Medulla oblongata (tissue), 1 donor: ENCODE measurements at regions not wholly inside any gene's neighbourhood (a gene's known extent, or its start where the extent isn't known, plus 50 kb on each side); places are given as distances from the start of the nearest gene placed in this dataset.
"Not testable (repeated sequence)": the region's sequence is repeated elsewhere in the genome, so short reads cannot be mapped to it uniquely, and the experiment has no call there.

Experiments used
- DNase-seq: peaks from one replicate; pipeline ENCODE4 v3.0.0-alpha.2; 2015; ENCODE audit errors: extremely low spot score

DNA sequence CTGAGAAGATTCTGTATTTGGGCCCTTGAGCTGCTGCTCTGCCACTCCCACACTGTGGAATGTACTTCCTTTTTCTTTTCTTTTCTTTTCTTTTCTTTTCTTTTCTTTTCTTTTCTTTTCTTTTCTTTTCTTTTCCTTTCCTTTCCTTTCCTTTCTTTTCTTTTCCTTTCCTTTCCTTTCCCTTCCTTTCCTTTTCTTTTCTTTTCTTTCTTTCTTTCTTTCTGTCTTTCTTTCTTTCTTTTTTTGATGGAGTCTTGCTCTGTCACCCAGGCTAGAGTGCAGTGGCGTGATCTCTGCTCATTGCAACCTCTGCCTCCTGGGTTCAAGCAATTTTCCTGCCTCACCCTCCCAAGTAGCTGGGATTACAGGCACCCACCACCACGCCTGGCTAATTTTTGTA, 89.8 kb downstream of the DNAAF6 start:
- DNase-seq: not testable (repeated sequence)

DNA sequence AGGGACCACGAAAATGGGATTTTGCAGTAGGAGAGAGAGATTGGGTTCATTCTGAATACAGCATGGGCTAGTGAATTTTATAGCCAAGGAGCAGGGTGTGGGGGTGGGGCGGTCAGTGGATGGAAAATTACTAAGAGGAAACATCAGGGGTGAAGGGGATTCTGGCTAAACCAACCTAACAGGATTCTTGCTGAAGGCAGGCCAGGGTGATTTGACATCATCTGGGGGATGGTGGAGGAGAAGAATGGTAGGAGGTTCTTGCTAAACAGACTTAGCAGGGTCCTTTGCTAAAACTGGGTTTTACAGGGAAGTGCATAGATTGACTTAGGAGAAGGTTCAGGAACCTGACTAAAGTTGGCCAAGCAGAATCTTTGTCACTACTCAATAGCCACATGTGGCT, 91.9 kb downstream of the DNAAF6 start:
- no peak for DNase-seq

DNA sequence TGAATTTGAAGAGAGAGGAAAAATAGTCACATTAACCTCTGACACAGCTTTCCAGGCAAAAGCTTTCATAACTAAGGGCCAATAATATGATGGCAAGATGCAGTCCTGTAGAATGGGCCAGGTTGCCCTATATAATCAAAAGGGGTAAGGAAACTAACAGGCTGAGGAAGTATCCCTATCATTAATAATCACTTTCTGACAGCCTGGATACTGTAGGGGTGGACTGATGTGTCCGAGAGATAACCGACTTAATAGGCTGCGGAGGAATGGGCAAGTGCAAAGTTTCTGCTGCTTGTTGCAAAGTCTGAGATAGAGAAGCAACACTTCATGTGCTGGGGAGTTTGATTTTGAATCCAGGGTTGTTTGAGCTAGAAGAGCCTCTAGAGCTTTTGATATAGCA, 94.8 kb downstream of the DNAAF6 start:
- DNase-seq: no peak

GRCh38 chrX:107304141-107304540, 97.7 kb downstream of the DNAAF6 start:
- no peak for DNase-seq

DNA sequence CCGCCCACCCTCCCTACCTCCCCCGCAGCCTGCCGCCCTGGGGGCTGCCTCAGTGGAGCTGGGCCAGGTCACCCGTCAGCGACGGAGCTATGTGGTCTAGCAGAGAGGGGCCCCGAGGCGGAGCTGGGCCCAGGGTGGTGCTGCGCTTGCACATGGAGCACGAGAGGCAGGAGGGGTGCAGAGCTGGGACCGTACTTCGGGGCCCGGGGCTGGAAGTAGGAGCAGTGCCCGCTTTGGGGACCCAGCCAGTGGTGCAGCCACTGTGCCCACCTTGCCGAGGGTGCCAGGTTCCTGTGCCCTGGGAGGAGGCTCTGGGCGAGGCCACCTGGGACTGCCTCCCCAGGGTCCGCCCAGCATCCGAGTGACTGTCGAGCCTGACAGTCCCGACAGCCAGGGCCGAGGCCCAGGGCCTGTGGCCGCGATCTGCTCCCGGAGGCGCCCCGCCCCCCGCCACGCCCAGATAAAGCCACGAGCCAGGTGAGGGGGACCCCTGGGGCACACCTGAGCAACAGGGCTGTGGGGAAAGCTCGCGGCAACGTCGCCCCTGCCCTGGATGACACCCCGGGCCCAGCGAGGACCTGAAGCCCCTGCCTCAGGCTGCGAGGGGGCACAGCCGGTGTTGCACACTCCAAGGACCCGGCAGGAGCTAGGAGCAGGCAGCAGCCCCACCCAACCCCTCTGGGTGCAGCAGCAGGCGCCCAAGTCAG, 117.5 kb downstream of the DNAAF6 start:
- DNase-seq: no peak

DNA sequence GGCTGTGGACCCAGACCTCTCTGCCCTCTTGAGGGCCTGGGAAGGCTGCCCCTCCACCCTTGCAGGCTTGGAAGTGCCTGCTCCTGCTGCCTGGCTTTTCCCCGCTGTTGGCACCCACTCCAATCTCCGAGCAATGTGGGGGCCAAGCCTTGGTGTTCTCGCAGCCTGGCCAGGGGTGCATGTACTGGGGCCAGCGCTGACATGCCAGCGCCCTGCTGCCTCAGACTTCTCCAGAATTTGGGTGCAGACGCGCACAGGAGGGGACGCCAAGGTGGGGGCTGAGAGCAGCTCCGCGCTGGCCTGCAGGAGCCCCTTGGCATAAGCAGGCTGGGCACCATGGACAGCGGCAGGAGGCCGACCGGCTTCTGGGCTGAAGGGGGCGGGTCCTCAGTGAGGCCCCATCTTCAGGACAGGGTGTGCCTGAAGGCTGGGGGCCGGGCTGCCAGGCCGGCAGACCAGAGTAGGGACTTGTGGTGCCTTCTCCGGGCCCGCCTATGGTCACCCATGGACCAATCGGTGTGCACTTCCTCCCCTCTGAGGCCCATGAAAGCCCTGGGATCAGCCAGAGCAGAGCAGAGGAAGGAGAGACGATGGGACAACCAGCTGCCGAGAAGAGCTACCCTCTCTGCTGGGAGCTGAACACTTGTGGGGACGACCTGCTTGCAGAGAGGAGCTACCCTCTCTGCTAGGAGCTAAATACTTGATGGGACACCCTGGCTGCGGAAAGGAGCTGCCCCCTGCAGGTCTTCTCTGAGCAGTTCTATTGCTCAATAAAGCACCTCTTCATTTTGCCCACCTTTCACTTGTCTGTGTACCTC, 118.3 kb downstream of the DNAAF6 start:
- DNase-seq: peak; percentile 4

GRCh38 chrX:107325467-107325866, 119.1 kb downstream of the DNAAF6 start:
- no peak for DNase-seq

DNA sequence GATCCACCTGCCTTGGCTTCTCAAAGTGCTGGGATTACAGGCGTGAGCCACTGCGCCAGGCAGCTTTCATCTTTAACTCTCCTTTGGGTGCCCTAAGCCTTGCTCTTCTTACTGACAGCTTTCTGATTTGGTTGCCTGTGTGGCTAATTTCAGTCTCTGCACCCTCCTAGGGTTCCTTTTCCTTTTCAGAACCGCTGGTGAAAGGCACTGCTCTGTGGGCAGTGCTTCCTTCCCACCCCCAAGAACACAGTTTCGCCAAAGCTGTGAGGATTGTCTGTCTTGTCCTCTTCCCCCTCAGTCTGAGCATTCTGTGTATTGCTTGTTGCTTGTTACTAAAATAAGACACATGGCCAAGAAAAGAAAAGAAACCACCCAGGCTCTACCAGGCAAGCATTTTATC, 101.4 kb upstream of the FRMPD3 start:
- peak; percentile 21 for DNase-seq

DNA sequence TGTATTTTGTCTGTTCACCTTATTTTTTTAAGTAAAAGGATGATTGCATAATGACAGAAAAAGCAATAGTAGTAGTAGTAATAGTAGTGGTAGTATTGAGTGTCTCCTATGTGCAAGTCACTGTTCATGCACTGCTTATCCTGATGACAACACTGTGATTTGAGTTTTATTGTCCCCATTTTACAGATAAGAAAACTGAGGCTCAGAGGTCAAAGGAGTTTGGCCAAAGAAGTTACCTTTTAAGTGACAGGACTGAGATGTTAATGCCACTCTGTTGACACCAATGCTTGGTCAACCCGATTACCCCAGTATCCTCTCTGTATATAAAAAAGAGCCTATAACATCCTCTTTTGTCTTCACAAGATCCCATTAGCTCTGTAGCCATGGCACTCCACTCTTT, 100.5 kb upstream of the FRMPD3 start:
- DNase-seq: no peak

GRCh38 chrX:107355533-107355932, 93.9 kb upstream of the FRMPD3 start:
- DNase-seq: no peak

- DNase-seq: no peak
Observed at GRCh38 chrX:107360788-107361360, 88.6 kb upstream of the FRMPD3 start.

DNA sequence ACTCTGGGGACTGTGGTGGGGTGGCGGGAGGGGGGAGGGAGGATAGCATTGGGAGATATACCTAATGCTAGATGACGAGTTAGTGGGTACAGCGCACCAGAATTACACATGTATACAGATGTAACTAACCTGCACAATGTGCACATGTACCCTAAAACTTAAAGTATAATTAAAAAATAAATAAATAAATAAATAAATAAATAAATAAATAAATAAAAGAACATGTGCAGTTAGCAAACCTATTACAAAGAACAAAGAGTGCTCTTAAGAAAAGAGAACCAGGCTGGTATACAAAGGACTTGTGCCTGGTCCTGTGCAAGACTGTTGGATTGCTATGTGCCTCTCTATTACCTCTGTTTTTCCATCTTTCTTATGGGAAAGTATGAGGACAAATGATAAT, 79.3 kb upstream of the FRMPD3 start:
- DNase-seq: not testable (repeated sequence)

GRCh38 chrX:107374132-107374531, 75.3 kb upstream of the FRMPD3 start:
- no peak for DNase-seq

- DNase-seq: no peak
Observed at GRCh38 chrX:107374831-107375230, 74.6 kb upstream of the FRMPD3 start.

- not testable (repeated sequence) for DNase-seq
Observed at GRCh38 chrX:107376186-107376585, 73.3 kb upstream of the FRMPD3 start.

- no peak for DNase-seq
Observed at GRCh38 chrX:107384397-107385105, 64.9 kb upstream of the FRMPD3 start.

DNA sequence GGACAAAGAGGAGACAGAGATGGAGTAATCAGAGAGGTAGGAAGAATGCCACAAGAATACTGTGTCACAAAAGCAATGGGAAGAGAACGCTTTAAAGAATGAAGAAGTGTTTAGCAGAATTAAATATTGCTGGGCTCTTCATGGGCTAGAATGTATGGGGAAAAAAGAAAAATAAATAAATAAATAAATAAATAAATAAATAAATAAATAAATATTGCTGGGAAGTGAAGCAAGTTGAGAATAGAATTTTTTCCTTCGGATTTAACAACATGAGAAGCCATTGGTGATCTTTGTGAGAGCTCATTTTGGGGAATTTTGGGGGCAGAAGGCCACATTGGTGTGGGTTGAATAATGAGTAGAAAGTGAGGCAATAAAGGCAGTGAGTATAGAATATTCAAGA, 59.7 kb upstream of the FRMPD3 start:
- no peak for DNase-seq

- DNase-seq: not testable (repeated sequence)
Observed at GRCh38 chrX:107393656-107394055, 55.8 kb upstream of the FRMPD3 start.

DNA sequence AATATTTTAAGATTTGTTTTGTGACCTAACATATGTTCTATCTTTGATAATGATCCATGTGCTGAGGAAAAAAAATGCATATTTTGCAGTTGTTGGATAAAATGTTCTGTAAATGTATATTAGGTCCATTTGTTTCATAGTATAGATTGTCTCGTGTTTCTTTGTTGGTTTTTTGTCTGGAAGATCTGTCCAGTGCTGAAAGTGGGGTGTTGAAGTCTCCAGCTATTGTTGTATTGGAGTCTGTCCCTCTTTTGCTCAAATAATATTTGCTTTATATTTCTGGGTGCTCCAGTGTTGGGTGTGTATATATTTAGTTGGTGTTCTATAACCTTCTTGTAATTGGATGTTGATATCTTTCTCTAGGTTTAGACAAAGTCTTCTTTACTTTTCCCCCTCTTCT, 53.2 kb upstream of the FRMPD3 start:
- no peak for DNase-seq

GRCh38 chrX:107396783-107397182, 52.7 kb upstream of the FRMPD3 start:
- DNase-seq: no peak

DNA sequence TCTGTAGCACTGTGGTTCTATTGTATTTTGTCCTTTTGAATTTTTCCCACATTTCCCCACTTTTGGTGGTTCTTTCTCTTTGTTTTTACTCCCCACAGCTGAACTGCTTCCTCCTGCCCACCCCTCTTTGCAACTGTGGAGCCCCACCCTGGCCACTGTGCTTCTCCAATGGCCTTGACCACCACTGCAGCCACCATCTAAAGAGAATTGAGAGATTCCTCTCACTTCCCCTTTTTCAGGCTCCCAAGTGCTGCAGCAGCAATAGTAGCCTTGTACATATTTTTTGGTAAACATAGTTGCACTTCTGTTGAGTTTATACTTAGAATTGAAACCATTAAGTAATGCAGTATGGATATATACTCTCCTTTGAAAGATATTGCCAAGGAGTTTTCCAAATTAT, 51.3 kb upstream of the FRMPD3 start:
- peak; percentile 1 for DNase-seq
